Hematopoietic multipotent progenitor cell treated with erythropoietin and hydrocortisone succinate and interleukin-3 and kit ligand, for 6 days (in vitro differentiated cells): ENCODE measurements at regions not wholly inside any gene's neighbourhood (a gene's known extent, or its start where the extent isn't known, plus 50 kb on each side); places are given as distances from the start of the nearest gene placed in this dataset.
"Not testable (repeated sequence)": the region's sequence is repeated elsewhere in the genome, so short reads cannot be mapped to it uniquely, and the experiment has no call there.

Experiments used
- DNase-seq: peaks from one replicate; pipeline ENCODE4 v3.0.0-alpha.2; 2015

DNA sequence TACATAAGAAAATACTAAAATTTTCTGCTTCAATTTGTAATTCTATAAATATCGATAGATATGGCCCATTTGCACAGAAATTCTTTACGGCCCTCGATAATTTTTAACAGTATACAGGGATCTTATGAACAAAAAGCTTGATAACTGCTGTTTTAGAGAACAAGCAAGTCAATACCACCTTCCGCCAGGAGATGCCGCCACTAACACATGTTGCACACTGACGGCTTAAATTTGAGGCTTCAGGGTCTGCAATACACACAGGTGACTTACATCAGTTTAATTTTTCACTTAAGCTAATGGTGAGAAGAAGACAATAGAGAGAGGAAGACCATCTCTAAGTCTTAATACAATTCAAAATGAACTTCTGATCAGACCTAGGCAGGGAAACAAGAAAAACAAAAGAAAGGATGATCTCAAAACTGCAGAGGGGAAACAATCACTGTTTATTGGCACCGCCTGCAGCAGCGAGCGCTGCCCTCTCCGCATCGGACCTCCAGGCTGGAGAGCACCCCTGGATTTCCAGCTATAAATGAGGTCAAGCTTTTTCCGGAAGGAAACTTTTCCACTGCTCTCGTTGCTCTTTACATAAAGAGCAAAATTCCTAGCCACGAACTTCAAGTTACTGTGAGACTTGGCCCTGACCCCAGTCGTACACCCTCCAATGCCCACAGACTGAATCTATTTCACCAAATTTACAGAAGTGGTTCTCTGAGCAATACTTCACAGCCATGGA, 53.9 kb downstream of the OTOR start:
- peak; percentile 76 for DNase-seq

DNA sequence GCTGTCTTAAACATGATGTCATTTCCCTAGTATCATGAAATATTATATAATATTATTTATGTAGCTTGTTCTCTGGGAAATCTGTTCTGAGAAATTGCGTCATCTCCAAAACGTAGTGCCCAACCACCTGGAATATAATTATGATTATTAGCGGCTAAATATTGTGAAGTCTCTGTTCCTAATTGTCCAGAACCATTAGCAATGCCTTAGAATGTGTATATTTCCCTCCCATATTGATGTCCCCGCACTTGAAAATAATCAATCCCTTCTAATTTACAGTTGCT, 54.4 kb downstream of the OTOR start:
- DNase-seq: no peak

DNA sequence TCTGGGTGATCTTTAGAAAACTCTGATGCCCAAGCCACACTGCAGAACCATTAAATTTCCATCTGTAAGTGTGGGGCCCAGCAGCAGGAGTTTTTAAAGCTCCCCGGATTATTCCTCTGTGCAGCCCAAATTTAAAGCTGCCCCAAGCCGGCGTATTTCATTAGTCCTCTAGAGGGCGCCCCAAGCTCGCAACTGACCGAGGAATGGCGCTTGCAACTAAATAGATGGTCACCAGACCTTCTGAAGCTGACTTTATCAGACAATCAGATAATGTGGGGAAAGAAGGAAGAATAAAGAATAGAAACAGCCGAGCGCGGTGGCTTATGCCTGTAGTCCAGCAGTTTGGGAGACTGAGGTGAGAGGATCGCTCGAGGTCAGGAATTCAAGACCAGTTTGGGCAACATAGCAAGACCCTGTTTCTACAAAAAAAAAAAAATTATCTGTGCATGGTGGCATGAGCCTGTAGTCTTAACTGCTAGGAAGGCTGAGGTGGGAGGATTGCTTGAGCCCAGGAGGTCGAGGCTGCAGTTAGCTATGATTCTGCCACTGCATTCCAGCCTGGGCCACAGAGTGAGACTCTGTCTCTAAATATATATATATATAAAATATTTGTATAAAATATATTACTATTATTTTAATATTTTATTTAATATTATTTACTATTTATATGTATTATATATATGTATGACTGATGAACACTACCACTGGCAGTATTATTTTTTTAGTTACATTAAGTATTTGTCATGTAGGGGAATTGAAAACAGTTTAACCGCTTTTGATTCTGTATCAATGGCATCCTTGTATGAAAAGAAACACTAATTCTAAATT, 56.0 kb downstream of the OTOR start:
- DNase-seq: peak; percentile 75

DNA sequence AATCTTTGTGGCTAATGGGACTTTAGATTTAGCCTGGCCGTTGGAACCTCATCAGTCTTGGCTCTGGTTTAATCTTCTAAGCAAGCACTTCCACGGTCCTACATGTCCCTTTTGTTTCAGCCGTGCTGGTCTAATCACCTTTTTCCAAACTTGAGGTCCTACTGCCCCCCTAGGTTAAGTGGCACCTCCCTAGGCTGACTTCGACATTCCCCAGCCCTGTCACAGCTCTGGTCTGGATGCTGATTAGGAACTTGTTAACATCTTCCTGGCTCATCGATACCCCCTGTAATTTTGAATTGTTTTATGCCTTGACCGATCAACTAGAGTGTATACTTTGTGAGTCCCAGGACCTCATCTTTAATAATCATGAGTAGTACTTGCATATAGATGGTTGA, 56.6 kb downstream of the OTOR start:
- no peak for DNase-seq

DNA sequence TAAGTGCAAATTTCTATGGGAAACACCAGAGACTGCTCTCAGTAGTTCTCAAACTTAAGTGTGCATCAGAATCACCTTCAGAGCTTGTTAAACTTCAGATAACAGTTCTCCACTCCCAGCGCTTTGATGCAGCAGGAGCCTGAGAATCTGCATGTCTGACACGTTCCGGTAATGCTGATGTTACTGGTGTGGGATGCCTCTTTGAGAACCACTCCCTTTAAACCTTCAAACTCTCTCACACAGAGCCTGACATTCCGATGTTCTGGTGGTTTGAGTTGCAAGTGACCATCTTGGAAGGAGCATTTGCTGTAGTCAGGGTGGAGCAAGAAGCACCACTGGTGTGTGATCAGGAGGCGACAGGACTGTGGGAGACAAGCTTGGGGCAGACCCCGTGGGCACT, 57.9 kb downstream of the OTOR start:
- no peak for DNase-seq

- no peak for DNase-seq
Measured at GRCh38 chr20:16806886-16807285, 58.7 kb downstream of the OTOR start.

DNA sequence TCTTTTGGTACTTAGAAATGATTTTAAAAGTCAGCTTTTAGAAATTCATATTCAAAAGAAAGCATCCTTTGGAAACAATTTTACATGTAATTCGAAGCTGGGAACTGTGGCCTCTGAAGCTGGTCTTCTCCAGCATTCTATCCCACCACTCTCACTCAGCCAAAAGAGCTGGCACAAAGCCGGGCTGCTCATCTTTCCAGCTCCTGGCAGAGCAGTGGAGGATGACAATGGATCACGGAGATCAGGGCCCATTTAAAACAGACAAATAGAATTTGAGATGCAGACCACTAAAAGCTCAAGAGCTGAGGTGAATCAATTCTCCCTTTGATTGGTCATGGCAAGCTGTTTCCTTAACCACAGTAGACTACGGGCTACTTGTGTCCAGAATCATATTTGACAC, 60.6 kb downstream of the OTOR start:
- DNase-seq: no peak

DNA sequence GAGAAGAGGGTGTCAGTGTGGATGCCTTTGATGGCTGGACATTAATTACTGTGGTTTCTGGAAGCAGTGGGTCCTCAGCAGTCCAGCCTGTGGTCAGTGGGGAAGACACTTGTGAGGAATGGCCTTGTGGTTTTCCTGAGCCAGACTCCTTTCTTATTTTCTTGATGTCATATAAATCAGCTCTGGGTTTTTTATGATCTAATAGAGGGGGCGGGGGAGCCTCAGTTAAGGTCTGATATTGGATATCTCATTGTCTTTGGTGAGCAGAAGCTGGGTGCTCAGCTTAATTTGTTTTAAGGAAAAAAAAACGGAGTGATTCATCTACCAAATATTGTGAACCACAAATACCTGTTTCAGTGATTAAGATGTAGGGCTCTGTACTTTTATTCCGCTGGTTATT, 62.1 kb downstream of the OTOR start:
- no peak for DNase-seq

- no peak for DNase-seq
Measured at GRCh38 chr20:16816192-16816591, 68.0 kb downstream of the OTOR start.

- DNase-seq: no peak
Measured at GRCh38 chr20:16819483-16819882, 71.3 kb downstream of the OTOR start.

DNA sequence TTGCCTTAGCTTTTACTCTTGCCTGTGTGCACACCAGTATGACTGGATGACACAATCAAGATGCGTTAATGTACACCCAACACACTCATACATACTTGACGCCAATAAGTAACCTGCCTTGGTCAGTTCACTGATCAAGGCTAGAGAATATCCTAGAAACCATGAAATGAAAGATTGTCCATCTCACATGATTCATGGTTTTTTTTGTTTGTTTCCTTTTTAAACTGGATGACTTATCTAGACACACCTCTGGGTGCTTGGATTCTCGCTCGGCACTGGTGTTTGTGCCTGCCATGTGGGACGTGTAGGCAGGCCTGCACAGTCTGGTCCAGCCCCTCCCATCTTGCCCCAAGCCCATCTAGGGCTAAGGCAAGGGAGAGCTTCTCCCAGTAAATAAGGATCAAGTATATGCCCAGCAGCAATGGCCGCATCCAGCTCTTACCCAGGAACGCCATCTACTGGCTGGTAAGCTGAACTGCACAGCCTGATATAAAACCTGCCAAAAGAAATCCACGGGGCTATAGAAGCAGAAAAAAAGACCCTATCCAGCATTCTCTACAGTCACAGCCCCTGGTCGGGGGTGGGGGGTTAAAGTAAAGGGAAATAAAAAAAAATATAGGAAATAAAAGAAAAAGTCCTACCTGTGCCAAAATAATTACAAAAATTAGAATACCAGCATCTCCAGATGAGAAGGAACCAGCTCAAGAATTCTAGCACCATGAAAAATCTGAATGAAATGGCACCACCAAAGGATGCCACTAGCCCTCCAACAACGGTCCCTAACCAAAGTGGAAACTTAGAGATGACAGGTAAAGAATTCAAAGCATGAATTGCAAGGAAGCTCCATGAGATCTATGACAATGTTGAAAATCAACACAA, 73.3 kb downstream of the OTOR start:
- peak; percentile 74 for DNase-seq

- DNase-seq: no peak
Measured at GRCh38 chr20:16824664-16825063, 76.5 kb downstream of the OTOR start.

DNA sequence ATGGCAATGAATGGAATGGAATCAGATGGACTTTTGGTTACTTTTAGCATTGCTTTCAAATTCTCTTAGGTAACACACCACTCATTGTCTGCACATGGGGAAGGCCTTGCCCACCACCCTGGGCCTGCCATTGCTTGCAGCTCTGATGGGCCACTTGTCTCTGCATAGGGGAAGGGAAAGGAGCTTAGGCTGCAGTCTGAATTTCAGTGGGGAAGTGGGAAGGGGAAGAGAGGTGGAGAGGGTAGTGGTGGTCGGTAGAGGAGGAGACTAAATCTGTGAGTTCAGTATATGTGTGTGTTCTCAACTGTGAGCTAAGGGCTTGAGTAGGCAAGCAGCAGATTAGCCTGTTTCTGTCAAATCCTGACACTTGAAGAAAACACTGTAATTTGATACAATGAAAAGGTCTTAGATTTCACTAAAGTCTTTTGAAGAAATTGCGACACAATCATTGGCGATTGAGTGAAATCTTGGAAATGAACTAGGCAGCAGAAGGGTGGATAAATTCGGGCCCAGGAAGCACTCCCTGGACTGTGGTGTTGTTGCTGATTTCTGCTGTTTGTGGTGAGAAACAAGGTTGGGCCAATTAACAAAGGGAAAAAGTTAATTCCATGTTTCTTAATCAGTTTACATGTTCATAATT, 80.6 kb downstream of the OTOR start:
- DNase-seq: no peak

DNA sequence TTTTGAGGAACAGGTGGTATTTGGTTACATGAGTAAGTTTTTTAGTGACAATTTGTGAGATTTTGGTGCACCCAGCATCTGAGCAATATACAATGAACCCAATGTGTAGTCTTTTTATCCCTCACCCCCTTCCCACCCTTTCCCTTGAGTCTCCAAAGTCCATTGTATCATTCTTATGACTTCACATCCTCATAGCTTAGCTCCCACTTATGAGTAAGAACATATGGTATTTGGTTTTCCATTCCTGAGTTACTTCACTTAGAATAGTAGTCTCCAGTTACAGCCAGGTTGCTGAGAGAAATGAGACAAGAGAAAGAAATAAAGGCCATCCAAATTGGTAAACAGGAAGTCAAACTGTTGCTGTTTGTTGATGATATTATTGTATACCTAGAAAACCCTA, 87.5 kb downstream of the OTOR start:
- not testable (repeated sequence) for DNase-seq

DNA sequence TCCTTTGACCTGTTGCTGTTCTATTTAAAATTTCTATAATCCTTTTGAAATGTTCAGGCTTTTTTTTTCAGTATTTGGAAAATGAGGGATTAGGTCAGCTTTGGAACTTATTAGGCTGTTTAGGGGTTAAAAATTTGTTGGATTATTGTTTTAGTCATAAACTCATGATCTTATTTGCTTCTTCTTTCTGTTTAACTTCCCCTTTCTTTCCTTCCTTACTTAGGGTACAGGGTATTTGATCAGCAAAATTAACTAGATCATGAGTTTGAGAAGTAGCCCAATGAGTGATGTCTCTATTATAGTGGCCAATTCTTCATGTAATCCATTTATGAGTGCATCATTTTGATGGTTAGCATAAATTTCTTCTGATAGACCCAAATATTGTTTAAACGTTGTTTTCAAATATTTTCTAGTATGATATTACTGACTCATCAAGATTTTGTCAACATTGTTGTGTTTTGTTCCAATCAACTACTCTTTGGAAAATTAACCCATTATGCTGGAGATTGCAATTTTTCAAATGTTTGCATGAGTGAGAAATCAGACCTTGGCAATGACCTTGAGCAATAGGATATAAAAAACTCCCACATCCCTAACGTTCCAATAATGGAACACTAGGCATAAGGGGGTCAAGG, 94.4 kb downstream of the OTOR start:
- DNase-seq: no peak

- DNase-seq: no peak
Measured at GRCh38 chr20:16844406-16844805, 96.2 kb downstream of the OTOR start.

DNA sequence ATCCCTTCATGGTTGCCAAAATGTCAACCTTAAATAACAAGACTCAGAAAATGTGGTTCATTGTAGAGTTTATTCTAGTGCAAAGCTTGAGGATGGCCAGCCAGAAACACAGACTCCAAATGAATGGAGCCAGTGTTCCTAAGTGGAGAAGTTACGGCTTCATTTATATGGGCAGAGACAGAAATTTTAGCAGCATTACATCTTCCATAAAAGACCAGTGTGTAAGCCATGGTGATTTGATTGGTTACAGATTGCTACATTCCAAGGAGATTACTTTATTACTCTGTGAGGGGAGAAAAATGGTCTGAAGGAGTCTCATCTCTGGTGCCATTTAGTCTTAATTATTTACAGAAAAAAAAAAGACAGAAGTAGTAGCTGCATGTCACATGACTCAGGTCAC, 97.8 kb downstream of the OTOR start:
- DNase-seq: no peak

GRCh38 chr20:16848061-16848460, 99.9 kb downstream of the OTOR start:
- DNase-seq: no peak

- no peak for DNase-seq
Measured at GRCh38 chr20:16848526-16848925, 100.4 kb downstream of the OTOR start.

DNA sequence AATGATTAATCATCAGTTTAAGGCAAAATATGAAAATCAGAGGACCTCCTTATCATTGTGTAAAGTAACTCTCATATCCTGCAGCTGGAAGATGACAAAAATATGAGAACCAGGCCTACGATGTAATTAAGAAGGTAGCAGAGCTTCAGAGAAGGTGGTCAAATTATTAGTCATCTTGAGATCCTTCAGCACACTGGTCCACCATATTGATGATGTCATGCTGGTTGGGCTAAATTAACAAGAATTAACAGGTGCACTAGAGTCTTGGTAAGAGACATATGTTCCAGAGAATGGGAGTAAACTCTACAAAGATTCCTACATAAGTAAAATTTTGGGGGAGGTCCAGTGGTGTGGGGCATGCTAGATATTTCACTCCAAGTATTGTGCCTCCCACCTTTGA, 112.8 kb downstream of the OTOR start:
- DNase-seq: no peak

- DNase-seq: no peak
Measured at GRCh38 chr20:16861708-16862107, 113.5 kb downstream of the OTOR start.

GRCh38 chr20:16863303-16863702, 115.1 kb downstream of the OTOR start:
- DNase-seq: no peak

GRCh38 chr20:16864069-16864468, 115.9 kb downstream of the OTOR start:
- DNase-seq: no peak
